Left colon (tissue), 2 donors: ENCODE measurements at regions not wholly inside any gene's neighbourhood (a gene's known extent, or its start where the extent isn't known, plus 50 kb on each side); places are given as distances from the start of the nearest gene placed in this dataset.

Experiments used
- ATAC-seq: fragments of 200-7000 bp; cut with Tn5 transposase; one replicate; pipeline ENCODE4 v1.9.1; 2020; ENCODE audit warnings: mild to moderate bottlenecking, moderate library complexity
- DNase-seq, 2 donors: peaks; one replicate each; pipeline ENCODE4 v3.0.0-alpha.2; 2020
- intact Hi-C, 2 donors: fragments of 100-400 bp; cut with DNase I in 1 of 2; cut with micrococcal nuclease in 1 of 2; formaldehyde crosslinking; loops; one replicate each; pipeline versions ENCODE4 v1.11.2 to v1.14.0; 2022; cut with DNase I, micrococcal nuclease
- donor health status: DM: no; HTN: no; CAD: no.
- donor health status: DM: yes; HTN: yes; CAD: no.

DNA sequence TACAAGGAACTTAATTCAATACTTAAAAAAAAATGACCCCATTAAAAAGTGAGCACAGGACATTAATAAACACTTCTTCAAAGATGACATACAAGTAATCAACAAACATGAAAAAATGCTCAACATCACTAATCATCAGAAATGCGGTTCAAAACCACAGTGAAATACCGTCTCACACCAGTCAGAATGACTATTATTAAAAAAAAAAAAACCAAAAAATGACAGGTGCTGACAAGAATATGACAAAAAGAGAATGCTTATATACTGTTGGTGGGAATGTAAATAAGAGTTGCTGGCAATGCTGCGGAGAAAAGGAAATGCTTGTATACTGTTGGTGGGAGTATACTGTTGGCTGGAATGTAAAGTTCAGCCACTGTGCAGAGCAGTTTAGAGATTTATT, 358.3 kb upstream of the CBLB start:
- DNase-seq, result no peak

DNA sequence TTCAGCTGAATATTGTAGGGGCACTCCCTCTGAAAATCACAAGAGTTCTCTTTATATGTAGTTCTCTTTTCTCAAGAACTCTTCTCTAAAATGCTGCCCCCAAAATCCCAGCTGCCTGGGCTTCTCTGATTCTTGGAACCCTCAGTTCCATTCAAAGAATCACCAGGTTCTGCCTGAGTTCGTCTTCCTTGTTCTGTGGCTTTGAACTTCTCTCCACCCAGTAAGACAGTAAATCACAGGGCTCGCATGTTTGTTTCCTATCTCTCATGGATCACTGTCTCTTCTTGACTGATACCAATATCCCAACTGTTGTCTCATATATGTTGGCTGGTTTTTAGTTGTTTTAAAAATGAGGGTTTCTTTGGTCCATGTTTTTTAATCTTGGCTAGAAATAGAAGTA, 359.5 kb upstream of the CBLB start:
- ATAC-seq (no peak), DNase-seq (no peak)
- intact Hi-C loops, result no loop called here

More for the DNA sequence above, 358.3 kb upstream of the CBLB start:
- intact Hi-C loops, result no loop called here
- no peak for ATAC-seq

DNA sequence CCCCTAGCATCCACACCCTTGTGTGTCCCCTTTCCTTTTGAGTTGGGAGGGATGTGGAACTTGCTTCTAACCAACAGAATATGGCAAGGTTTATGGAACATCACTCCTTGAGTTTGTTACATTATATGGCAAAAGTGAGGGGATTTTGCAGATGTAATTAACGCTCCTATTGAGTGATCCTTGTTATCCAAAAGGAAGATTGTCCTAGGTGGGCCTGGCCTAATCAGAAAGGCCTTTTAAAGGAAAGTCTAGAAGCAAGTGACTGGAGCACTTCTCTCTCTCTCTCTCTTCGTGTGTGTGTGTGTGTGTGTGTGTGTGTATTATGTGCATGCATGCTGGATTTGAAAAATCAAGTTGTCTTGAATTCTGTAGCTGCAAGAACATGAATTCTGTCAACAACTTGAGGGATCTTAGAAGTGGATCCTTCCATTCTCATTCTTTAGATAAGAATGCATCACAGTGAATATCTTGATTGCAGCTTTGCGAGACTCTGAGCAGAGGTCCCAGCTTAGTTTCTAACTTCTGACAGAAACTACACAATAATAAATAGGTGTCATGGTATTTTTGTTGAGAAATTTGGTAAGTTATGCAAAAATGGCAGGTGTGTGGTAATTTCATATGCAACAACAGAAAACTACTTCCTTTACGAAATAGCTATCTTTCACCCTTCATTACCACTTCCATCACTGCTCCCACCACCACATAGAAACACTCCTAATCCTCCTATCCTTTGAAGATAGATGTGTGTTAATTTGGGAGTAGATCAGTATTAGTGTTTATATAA, 360.9 kb upstream of the CBLB start:
- intact Hi-C loops, result no loop called here
- no peak for DNase-seq
- ATAC-seq, result no peak

DNA sequence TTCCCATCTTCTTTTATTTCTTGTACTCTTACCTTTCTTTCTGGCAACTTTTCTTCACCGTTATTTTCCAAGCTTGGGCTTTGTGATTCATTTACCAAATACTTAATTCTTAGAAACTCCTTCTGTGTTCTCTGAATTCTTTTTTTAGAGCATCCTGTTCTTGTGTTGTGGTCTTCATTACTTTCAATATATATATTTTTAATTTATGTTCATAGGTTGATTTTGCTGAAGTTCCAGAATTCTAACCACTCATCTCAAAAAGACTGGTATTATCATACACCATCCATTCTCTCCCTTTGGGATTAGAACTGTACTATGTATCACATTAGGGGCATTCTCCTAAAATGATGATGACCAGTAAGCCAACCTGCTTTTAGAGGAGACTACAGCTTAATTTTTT, 362.3 kb upstream of the CBLB start:
- ATAC-seq (no peak), DNase-seq (no peak)
- intact Hi-C loops, result no loop called here

DNA sequence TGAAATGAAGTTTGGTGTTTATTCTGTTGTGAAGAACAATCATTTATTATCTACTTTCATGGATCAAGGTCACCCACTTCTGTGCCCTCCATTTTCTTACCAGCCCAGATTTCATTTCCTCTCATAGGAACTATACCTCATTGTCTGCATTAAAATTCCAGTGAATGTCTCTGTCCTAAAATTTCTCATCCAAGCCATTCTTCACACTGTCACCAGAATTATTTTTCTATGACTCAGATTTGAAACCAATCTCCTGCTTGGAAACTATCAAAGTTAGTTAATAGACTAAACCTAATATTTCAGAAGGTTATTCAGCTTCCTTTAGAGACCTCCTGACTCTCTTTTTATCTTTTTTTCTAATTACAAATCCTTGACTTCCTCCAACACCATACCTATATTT, 364.1 kb upstream of the CBLB start:
- intact Hi-C loops, result no loop called here
- ATAC-seq, result no peak

DNA sequence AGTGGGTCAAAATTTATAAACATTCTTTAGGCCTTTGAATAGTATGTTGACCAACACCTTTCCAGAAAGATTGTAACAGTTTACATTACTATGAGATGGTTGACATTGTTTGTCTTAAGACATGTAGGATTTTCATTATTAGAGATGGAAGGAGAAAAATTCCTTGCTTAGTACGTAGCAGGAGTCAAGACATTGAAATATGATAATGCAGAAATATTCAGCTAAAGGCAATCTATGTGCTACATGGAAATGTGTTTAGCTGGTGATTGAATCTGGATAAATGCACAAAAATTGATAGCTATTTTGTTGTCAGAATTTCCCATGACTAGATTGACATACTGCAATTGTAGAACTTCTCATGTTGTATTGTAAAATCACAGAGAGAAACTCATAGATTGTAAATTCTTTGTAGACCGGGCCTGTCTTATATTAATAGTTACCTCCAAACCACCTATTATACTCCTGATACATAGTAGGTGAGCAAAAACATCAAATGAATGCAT, 370.4 kb upstream of the CBLB start:
- intact Hi-C loops, result no loop called here
- ATAC-seq (no peak), DNase-seq (no peak)

More for the DNA sequence above, 364.1 kb upstream of the CBLB start:
- no peak for DNase-seq

DNA sequence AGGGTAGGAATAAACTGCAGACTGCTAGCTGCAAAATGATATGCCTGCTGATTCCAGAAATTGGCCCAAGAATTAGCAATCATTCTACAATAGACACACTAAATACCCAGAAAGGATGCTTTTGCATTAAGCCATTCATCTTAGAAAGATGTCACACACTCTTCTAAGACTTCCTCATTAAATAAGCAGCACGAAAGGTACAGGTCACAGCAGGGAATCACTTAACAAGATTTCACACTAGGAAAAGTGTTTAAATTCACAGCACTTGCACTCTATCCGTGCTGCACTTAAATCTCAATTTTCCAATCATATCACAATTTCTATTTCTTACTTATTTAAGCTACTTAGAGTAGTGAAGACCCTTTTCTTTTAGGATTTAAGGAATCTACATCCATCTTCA, 372.8 kb upstream of the CBLB start:
- intact Hi-C loops, result no loop called here
- no peak for ATAC-seq

DNA sequence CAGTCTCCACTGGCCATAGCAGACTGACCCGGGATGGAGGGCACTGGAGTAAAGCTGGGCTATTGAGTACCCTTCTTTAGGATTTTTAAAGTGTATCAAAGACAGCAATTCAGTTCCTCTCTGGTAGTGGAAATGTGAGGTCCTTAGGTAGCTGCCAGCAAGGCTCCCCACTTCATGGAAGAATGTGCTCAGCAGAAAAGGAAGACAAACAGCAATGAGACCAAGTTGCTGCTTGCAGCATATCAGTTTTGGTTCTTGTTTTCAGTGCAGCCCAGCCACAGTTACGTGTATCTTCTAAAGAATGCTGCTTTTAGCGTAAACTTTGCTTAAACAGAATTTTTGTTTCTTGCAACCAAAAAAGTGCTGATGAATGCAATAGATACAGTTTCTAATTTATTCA, 374.0 kb upstream of the CBLB start:
- no peak for DNase-seq
- intact Hi-C loops, result no loop called here
- ATAC-seq, result no peak

More for the DNA sequence above, 372.8 kb upstream of the CBLB start:
- no peak for DNase-seq

DNA sequence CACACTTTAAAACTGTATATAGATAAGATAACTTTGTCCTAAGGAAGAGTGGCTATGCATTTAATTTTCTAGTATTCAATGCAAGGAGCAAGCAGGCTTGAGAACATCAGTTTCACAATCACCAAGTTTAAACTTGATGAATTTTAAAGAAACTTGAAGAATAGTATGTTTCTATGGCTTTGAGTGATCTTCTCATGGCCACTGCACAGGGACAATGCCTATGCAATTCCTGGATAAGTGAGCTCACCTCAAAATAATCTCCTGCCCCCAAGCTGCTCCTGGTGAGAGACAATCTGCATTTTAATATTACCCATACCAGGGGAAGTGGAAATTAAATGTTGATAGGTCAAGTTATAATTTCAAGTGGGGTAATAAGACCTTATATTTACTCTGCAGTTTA, 376.6 kb upstream of the CBLB start:
- ATAC-seq (no peak), DNase-seq (no peak)
- intact Hi-C loops, result no loop called here

DNA sequence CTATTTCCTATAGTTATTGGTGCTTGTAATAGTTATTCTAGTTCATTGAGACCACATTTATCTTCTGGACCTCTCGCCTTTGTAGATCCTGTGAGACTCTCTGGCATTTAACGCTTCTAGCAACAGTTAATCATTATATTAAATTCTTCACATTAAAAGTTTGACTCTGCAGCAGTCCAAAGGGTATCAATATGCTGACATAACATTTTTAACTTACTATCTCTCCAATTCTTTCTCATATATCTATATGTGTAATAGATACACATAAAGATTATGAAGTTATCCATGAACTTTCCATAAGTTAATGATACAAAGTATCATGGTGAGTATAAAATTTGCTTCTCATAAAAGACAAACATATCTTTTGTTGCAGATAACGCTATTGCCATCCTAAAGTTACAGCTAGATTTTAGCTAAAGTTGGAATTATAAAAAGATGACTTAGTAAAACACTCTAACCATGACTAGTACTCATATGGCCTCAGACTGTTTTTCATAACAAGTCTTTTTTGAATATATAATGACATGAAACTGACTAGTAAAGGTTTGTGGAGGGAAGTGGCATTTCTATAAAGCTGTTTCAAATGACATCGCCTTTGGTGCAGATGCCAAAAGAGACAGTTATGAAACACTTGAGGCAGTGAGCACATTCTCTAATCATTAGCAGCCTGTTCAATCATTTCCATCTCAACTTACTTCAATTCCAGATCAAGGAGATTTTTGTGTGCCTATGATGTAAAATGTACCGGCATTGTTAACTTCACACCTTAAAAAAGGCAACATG, 379.3 kb upstream of the CBLB start:
- ATAC-seq (no peak), DNase-seq (no peak)
- intact Hi-C loops, result no loop called here

DNA sequence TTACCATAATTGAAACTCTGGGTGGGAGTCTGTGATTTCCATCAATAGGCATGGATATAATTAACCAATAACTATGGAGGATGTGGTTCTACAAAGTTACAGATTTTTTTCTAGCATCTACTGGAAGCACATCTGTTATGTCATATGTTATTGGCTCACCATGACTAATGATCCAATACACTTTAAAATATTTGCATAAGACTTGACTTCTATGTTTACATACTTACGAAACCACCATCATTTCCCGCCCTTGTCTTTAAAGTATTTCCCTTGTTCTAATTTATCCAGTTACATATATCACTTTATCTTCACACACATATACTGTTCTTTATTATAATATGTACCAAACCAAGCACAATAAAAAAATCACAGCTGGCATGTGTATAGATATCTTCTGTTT, 380.3 kb upstream of the CBLB start:
- intact Hi-C loops, result no loop called here
- peak; percentile 61 for ATAC-seq
- no peak for DNase-seq

DNA sequence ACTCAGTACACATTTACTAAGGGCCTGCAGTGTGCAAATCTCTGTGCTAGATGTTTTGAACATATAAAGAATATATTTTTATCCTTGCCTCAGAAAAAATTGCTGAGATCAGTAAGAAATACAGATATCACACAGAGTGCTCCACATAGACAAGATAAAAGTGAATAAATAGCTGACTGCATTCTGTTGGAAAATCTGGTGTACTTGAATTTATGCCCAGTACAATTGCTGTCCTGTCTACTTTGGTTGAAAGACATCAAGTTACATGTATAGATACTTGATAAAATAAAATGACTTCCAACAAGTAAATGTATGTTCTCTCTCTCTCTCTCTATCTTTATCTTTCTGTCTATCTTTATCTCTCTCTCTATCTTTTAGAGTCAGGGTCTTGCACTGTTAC, 381.2 kb upstream of the CBLB start:
- no peak for DNase-seq
- intact Hi-C loops, result no loop called here
- no peak for ATAC-seq

DNA sequence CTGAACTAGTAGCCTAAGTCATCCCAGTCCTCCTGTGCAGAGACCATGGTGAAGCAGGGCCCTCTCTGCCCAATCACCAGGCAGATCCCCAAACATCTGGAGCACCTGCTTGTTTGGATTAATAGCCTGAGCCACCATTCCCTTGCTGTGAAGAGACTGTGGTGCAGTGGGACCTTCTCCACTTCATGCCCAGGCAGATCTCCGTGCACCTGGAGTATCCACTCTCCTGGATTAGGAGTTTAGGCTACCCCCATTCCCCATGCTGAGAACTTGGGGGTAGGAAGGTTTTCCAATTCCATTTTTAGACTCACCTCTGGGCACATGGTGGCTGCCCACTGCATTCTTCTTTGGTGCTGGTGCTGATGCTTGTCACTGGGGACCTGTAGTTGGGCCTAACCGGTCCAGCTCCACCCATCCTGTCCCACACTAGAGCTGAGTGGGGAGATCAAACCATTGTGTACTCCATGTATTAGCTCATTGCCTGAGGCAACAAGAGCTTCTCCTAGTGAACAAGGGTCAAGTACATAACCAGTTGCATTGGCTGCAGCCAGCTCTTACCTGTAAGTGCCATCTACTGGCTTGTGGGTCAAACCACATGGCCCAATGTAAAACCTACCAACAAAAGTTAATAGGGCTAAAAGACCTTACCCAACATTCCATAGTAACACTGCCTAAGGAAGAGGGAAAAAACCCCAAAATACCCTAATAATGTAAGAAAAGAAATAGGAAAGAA, 382.5 kb upstream of the CBLB start:
- intact Hi-C loops, result no loop called here
- no peak for DNase-seq
- peak; percentile 32 for ATAC-seq

DNA sequence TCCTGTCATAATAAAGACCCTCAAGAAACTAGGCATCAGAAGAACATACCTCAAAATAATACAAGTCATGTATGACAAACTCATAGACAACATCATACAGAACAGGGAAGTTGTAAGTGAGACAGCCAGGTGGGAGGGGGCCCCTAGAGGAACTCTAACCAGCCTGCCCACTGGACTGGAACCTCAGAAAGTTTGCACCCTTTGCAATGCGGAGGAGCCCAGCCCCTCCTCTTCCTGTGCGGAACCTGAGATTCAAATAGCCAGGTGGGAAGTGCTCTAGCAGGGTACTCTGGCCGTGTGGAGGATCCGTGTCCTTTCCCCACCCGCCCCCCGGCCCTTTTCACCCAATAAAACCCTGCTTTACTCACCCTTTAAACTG, 387.0 kb upstream of the CBLB start:
- ATAC-seq (no peak), DNase-seq (peak in 1 of 2 donors; percentile 13)
- intact Hi-C loops, result no loop called here

DNA sequence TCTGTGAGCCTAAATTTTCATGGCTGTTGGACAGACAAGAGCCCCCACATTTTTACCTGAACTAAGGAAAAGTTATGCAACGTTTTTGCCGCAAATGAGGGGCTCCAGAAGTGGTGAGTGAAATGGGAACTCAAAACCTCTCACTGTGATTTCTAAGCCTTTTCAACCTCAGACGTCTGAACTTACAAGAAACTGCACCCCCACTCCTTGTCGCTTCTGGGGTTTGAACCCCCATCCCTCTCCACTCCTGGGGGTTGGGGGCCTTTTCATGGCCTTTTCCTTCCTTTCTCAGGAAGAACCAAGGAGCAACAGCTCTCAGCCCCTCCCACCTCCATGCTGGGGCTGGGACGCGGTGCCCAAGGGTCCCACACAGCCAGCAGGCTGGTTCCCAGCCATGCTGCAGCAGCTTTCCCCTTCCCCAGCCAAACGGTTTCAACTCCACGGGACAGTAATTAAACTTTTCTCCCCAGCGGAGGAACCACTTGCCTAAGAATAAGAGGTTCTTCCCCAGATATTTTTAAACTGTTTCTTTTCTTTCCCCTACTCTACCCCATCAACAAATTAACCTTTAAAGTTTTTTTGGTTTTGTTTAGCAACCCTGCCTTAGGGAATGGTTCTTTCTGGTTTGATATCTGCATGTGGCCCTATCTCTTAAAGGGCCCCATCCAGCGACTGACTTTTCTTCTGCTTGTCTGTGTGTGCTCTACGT, 387.6 kb upstream of the CBLB start:
- ATAC-seq, result no peak
- DNase-seq, result no peak
- intact Hi-C loops, result no loop called here

DNA sequence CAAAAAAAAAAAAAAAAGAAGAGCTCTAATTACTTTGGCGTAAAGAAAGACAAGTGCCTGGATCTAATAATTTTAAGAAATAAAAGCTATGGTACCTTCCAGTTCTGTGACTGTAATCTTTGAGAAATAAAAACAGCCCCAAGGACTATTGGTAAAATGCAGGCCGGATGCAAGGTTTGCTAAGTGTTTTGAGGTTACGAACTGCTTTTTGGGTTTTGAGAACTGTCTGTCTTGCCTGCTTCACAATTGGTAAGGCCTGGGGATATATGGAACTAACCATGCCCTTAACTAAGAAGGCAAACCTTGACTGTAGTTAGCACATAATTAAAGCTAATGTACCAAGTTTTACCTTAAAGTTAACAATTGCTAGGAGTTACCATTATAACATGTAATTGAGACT, 388.4 kb upstream of the CBLB start:
- DNase-seq (no peak), ATAC-seq (no peak)
- intact Hi-C loops, result no loop called here

DNA sequence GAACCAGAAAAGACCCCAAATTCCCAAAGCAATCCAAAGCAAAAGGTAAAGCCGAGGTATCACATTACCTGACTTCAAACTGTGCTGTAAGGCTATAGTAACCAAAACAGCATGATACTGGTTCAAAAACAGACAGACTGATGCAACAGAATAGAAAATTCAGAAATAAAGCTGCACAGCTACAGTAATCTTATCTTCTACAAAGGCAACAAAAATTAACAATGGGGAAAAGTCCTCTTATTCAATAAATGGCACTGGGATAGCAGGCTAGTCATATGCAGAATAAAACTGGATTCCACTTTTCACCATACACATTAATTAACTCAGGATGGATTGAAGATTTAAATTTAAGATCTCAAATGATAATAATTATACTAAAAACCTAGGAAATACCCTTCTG, 392.6 kb upstream of the CBLB start:
- ATAC-seq (no peak), DNase-seq (no peak)
- intact Hi-C loops, result no loop called here

DNA sequence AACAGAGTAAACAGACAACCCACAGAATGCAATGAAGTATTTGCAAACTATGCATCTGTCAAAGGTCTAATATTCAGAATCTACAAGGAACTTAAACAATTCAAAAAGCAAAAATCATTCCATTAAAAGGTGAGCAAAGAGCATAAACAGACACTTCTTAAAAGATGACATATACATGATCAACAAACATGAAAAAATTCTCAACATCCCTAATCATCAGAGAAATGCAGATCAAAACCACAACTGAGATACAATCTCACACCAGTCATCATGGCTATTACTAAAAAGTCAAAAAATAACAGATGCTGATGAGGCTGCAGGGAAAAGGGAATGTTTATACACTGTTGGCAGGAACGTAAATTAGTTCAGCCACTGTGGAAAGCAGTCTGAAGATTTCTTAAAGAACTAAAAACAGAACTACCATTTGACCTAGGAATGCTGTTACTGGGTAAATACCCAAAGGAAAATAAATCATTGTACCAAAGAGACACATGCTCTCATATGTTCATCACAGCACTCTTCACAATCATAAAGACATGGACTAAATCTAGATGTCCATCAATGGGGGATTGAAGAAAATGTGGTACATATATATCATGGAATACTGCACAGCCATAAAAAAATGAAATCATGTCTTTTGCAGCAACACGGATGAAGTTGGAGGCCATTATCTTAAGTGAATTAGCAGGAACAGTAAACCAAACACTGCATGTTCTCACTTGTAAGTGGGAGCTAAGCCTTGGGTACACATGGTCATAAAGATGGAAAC, 393.3 kb upstream of the CBLB start:
- DNase-seq, result no peak
- no peak for ATAC-seq
- intact Hi-C loops, result no loop called here
